ENCODE measurements at regions not wholly inside any gene's neighbourhood (a gene's known extent, or its start where the extent isn't known, plus 50 kb on each side); places are given as distances from the start of the nearest gene placed in this dataset.
"Not testable (repeated sequence)": the region's sequence is repeated elsewhere in the genome, so short reads cannot be mapped to it uniquely, and the experiment has no call there.

DNA sequence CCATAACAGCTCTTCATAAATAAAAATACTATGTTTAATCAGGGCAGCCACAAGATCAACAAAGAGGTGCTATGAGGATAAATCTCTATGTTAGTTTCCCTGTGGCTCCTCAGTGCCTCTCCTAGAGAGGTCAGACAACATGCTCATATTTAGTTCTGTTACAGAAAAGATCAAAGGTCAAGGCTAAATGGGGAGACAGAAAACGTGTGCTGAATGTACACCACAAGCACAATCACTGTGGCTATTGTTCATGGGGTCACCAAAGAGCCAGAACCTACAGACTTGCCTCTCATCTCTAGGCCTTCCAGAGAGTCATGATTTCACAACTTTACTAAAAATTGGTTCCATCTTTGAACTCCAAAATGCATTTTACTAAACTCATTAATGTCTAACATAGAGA lies 409.8 kb downstream of the HACE1 start:
- Histone ChIP-seq H3K79me2 (ENCODE audit: insufficient read depth, low read depth) (no peaks in the 10 kb centered on the region), H2AFZ (ENCODE audit: low read depth) (no peak overlapping the region), H3K27ac (no peak overlapping the region), H3K27me3 (ENCODE audit: insufficient read depth, low read depth) (no peaks in the 10 kb centered on the region), H3K9ac (no peak overlapping the region), H3K36me3 (ENCODE audit: insufficient read depth) (no peaks in the 10 kb centered on the region), H3K4me2 (no peak overlapping the region), H4K20me1 (ENCODE audit: insufficient read depth) (no peaks in the 10 kb centered on the region), H3K4me3 (IDR thresholded peaks at IDR 0.05; ENCODE audit: insufficient read depth, low read depth, low read length) (no peak overlapping the region), H3K4me1 (ENCODE audit: low read depth, poor library complexity, severe bottlenecking) (no peaks in the 10 kb centered on the region)
- TF ChIP-seq, protein P1, sequence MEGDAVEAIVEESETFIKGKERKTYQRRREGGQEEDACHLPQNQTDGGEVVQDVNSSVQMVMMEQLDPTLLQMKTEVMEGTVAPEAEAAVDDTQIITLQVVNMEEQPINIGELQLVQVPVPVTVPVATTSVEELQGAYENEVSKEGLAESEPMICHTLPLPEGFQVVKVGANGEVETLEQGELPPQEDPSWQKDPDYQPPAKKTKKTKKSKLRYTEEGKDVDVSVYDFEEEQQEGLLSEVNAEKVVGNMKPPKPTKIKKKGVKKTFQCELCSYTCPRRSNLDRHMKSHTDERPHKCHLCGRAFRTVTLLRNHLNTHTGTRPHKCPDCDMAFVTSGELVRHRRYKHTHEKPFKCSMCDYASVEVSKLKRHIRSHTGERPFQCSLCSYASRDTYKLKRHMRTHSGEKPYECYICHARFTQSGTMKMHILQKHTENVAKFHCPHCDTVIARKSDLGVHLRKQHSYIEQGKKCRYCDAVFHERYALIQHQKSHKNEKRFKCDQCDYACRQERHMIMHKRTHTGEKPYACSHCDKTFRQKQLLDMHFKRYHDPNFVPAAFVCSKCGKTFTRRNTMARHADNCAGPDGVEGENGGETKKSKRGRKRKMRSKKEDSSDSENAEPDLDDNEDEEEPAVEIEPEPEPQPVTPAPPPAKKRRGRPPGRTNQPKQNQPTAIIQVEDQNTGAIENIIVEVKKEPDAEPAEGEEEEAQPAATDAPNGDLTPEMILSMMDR (conservative IDR thresholded peaks at IDR 0.05; ENCODE audit: low read depth, low read length): no peak

DNA sequence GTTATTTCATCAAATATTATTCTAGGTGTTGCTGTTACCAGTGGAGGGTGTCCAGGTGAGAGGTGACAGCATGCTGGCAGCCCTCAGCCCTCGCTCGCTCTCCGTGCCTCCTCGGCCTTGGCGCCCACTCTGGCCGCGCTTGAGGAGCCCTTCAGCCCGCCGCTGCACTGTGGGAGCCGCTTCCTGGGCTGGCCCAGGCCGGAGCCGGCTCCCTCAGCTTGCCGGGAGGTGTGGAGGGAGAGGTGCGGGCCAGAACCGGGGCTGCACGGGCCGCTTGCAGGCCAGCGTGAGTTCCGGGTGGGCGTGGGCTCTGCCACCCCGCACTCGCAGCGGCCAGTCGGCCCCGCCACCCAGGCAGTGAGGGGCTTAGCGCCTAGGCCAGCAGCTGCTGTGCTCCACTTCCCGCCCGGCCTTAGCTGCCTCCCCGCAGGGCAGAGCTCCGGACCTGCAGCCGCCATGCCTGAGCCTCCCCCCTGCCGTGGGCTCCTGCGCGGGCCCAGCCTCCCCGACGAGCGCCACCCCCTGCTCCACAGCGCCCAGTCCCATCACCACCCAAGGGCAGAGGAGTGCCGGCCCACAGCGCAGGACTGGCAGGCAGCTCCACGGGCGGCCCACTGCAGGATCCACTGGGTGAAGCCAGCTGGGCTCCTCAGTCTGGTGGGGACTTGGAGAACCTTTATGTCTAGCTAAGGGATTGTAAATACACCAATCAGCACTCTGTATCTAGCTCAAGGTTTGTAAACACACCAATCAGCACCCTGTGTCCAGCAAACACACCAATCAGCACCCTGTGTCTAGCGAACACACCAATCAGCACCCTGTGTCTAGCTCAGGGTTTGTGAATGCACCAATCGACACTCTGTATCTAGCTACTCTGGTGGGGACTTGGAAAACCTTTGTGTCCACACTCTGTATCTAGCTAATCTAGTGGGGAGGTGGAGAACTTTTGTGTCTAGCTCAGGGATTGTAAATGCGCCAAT lies 413.3 kb downstream of the HACE1 start:
- not testable (repeated sequence) for H3K4me3 ChIP-seq (IDR thresholded peaks at IDR 0.05; ENCODE audit: insufficient read depth, low read depth, low read length); H4K20me1 ChIP-seq (ENCODE audit: insufficient read depth); H3K27me3 ChIP-seq (ENCODE audit: insufficient read depth, low read depth); H3K4me2 ChIP-seq; H2AFZ ChIP-seq (ENCODE audit: low read depth); H3K79me2 ChIP-seq (ENCODE audit: insufficient read depth, low read depth); H3K9ac ChIP-seq; H3K27ac ChIP-seq; H3K36me3 ChIP-seq (ENCODE audit: insufficient read depth); H3K4me1 ChIP-seq (ENCODE audit: low read depth, poor library complexity, severe bottlenecking)

DNA sequence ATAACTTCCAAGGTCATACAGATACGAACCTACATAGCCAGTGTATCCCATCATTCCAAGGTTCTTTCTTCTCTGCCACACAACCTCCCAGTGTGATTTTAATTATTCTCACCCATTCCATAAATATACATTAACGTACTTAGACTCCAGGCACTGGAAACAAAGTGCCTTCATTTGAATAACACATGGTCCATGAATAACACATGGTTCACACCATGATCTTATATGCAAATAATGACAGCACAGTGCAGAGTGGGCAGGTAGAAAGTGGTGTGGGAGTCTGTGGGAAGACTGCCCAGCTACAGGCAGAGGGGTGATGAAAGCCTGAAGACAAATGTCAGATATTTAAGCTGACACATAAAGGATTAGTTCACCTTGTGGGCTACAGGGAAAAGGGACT lies 425.2 kb downstream of the HACE1 start:
- no peak overlapping the region for H3K27ac ChIP-seq
- H2AFZ ChIP-seq (ENCODE audit: low read depth): no peak overlapping the region
- no peaks in the 10 kb centered on the region for H4K20me1 ChIP-seq (ENCODE audit: insufficient read depth)
- H3K79me2 ChIP-seq (ENCODE audit: insufficient read depth, low read depth): no peaks in the 10 kb centered on the region
- H3K36me3 ChIP-seq (ENCODE audit: insufficient read depth): no peaks in the 10 kb centered on the region
- no peaks in the 10 kb centered on the region for H3K4me1 ChIP-seq (ENCODE audit: low read depth, poor library complexity, severe bottlenecking)
- no peaks in the 10 kb centered on the region for H3K27me3 ChIP-seq (ENCODE audit: insufficient read depth, low read depth)
- no peak overlapping the region for H3K4me2 ChIP-seq
- H3K9ac ChIP-seq: no peak overlapping the region
- no peak overlapping the region for H3K4me3 ChIP-seq (IDR thresholded peaks at IDR 0.05; ENCODE audit: insufficient read depth, low read depth, low read length)
- TF ChIP-seq, protein P1 (conservative IDR thresholded peaks at IDR 0.05; ENCODE audit: low read depth, low read length): no peak

DNA sequence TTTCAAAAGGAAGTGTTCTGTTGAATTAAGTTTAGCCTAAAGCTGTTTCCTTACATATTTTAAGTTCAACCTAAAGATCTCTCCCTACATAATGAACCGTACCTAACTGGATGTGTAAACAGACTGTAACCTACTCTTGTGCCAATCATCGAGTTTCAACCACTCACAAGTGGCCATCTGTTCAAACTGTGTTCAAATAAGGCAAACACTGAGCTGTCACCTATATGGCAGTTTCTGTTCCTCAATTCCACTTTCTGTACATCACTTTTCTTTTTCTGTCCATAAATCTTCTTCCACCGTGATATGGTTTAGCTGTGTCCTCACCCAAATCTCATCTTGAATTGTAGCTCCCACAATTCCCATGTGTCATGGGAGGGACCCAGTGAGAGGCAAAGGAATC lies 428.6 kb downstream of the HACE1 start:
- Histone ChIP-seq H3K36me3 (ENCODE audit: insufficient read depth) (no peaks in the 10 kb centered on the region), H3K9ac (no peak overlapping the region), H3K27ac (no peak overlapping the region), H3K27me3 (ENCODE audit: insufficient read depth, low read depth) (no peaks in the 10 kb centered on the region), H2AFZ (ENCODE audit: low read depth) (no peak overlapping the region), H3K4me1 (ENCODE audit: low read depth, poor library complexity, severe bottlenecking) (no peaks in the 10 kb centered on the region), H3K4me2 (no peak overlapping the region), H3K79me2 (ENCODE audit: insufficient read depth, low read depth) (no peaks in the 10 kb centered on the region), H3K4me3 (IDR thresholded peaks at IDR 0.05; ENCODE audit: insufficient read depth, low read depth, low read length) (no peak overlapping the region), H4K20me1 (ENCODE audit: insufficient read depth) (no peaks in the 10 kb centered on the region)
- TF ChIP-seq, protein P1 (conservative IDR thresholded peaks at IDR 0.05; ENCODE audit: low read depth, low read length): no peak

DNA sequence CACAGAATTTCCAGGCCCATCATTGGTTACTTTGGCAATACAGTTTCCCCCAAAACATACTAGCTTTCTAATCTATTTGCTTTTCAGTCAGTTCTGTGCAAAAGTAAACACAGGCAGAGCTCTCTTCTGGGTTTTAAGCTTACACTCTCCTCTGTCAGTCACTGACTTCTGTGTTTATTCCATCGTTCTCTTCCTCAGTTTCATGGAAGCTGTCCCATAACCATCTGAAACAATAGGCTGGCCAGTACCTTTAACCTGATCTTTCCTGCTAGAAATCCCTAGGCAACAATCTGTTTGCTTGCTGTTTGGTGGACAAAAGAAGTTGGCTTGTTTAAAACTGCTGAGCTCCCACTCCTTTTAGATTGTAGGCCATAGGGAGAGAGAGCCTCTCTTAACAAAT lies 431.5 kb downstream of the HACE1 start:
- TF ChIP-seq, protein P1 (conservative IDR thresholded peaks at IDR 0.05; ENCODE audit: low read depth, low read length): no peak
- Histone ChIP-seq H3K4me2 (no peak overlapping the region), H3K4me3 (IDR thresholded peaks at IDR 0.05; ENCODE audit: insufficient read depth, low read depth, low read length) (no peak overlapping the region), H2AFZ (ENCODE audit: low read depth) (no peak overlapping the region), H3K27me3 (ENCODE audit: insufficient read depth, low read depth) (no peaks in the 10 kb centered on the region), H3K36me3 (ENCODE audit: insufficient read depth) (no peaks in the 10 kb centered on the region), H3K27ac (no peak overlapping the region), H3K4me1 (ENCODE audit: low read depth, poor library complexity, severe bottlenecking) (no peaks in the 10 kb centered on the region), H3K79me2 (ENCODE audit: insufficient read depth, low read depth) (no peaks in the 10 kb centered on the region), H4K20me1 (ENCODE audit: insufficient read depth) (no peaks in the 10 kb centered on the region), H3K9ac (no peak overlapping the region)
